HepG2 (cell line): ENCODE measurements at regions not wholly inside any gene's neighbourhood (a gene's known extent, or its start where the extent isn't known, plus 50 kb on each side); places are given as distances from the start of the nearest gene placed in this dataset.

Experiments used
- CBX5 ChIP-seq: sonication (generic); formaldehyde crosslinking; IDR thresholded peaks from 2 replicates; pipeline ENCODE4 v1.4.0; 2020; ENCODE audit warnings: missing genetic modification reagents, borderline replicate concordance
- FOXK2 ChIP-seq: fragments of 450-650 bp; IDR thresholded peaks from 2 replicates; pipeline ENCODE4 v1.6.1; 2016
- GFI1 ChIP-seq: sonication (generic); formaldehyde crosslinking; IDR thresholded peaks from 2 replicates; pipeline ENCODE4 v1.5.0; 2020; ENCODE audit warnings: missing genetic modification reagents, mild to moderate bottlenecking, borderline replicate concordance
- HMG20B ChIP-seq: conservative IDR thresholded peaks from 2 replicates; pipeline ENCODE4 v1.6.1; 2016; ENCODE audit warnings: missing genetic modification reagents, missing compliant biosample characterization
- NFATC3 ChIP-seq: sonication (generic); formaldehyde crosslinking; IDR thresholded peaks from 2 replicates; pipeline ENCODE4 v1.5.1; 2020; ENCODE audit warnings: mild to moderate bottlenecking, missing genetic modification reagents
- NR2F6 ChIP-seq, 2 experiments: IDR thresholded peaks; 2 replicates each; pipeline ENCODE4 v1.6.1; 2016; ENCODE audit warnings: antibody characterized with exemption in 1 of 2, mild to moderate bottlenecking in 1 of 2
- TOE1 ChIP-seq: sonication (generic); formaldehyde crosslinking; IDR thresholded peaks from 2 replicates; pipeline ENCODE4 v1.4.0; 2020; ENCODE audit warnings: mild to moderate bottlenecking, missing genetic modification reagents
- ZFY ChIP-seq: sonication (generic); formaldehyde crosslinking; IDR thresholded peaks from 2 replicates; pipeline ENCODE4 v1.4.0; 2020; ENCODE audit warnings: missing genetic modification reagents
- ZNF124 ChIP-seq: sonication (generic); formaldehyde crosslinking; IDR thresholded peaks from 2 replicates; pipeline ENCODE4 v1.4.0; 2020; ENCODE audit warnings: missing genetic modification reagents
- ZNF317 ChIP-seq: sonication (generic); formaldehyde crosslinking; IDR thresholded peaks from 2 replicates; pipeline ENCODE4 v1.5.0; 2020; ENCODE audit warnings: mild to moderate bottlenecking, missing genetic modification reagents
- ZNF768 ChIP-seq: sonication (generic); formaldehyde crosslinking; IDR thresholded peaks from 2 replicates; pipeline ENCODE4 v1.4.0; 2020; ENCODE audit warnings: missing genetic modification reagents
- ZSCAN29 ChIP-seq: sonication (generic); formaldehyde crosslinking; conservative IDR thresholded peaks from 2 replicates; pipeline ENCODE4 v1.4.0; 2020; ENCODE audit warnings: mild to moderate bottlenecking, missing genetic modification reagents
- TF ChIP-seq, protein P1 (sequence below): sonication (generic); formaldehyde crosslinking; IDR thresholded peaks from 2 replicates; pipeline ENCODE4 v1.9.0; 2021; ENCODE audit warnings: missing genetic modification reagents, mild to moderate bottlenecking, borderline replicate concordance
- TF ChIP-seq, protein P2 (sequence below): sonication (generic); formaldehyde crosslinking; IDR thresholded peaks from 2 replicates; pipeline ENCODE4 v1.4.0; 2020; ENCODE audit warnings: mild to moderate bottlenecking, missing genetic modification reagents
- TF ChIP-seq, protein P3 (sequence below), 2 experiments: sonication (generic) in 1 of 2; formaldehyde crosslinking in 1 of 2; IDR thresholded peaks; 2 replicates each; pipeline versions ENCODE4 v1.5.1 to v1.6.1; 2011 to 2020; ENCODE audit warnings: borderline replicate concordance in 1 of 2, low read depth in 1 of 2, low read length in 1 of 2, mild to moderate bottlenecking in 1 of 2, missing genetic modification reagents in 1 of 2, moderate library complexity in 1 of 2
- TF ChIP-seq, protein P4 (sequence below): sonication (generic); formaldehyde crosslinking; IDR thresholded peaks from 2 replicates; pipeline ENCODE4 v1.4.0; 2020; ENCODE audit warnings: low read depth, mild to moderate bottlenecking, missing genetic modification reagents
- TF ChIP-seq, protein P5 (sequence below): sonication (generic); formaldehyde crosslinking; IDR thresholded peaks from 2 replicates; pipeline ENCODE4 v1.8.0; 2022; ENCODE audit warnings: missing genetic modification reagents, mild to moderate bottlenecking, inconsistent platforms, borderline replicate concordance
- TF ChIP-seq, protein P6 (sequence below): sonication (generic); formaldehyde crosslinking; IDR thresholded peaks from 2 replicates; pipeline ENCODE4 v1.4.0; 2020; ENCODE audit warnings: missing genetic modification reagents, mild to moderate bottlenecking, borderline replicate concordance

DNA sequence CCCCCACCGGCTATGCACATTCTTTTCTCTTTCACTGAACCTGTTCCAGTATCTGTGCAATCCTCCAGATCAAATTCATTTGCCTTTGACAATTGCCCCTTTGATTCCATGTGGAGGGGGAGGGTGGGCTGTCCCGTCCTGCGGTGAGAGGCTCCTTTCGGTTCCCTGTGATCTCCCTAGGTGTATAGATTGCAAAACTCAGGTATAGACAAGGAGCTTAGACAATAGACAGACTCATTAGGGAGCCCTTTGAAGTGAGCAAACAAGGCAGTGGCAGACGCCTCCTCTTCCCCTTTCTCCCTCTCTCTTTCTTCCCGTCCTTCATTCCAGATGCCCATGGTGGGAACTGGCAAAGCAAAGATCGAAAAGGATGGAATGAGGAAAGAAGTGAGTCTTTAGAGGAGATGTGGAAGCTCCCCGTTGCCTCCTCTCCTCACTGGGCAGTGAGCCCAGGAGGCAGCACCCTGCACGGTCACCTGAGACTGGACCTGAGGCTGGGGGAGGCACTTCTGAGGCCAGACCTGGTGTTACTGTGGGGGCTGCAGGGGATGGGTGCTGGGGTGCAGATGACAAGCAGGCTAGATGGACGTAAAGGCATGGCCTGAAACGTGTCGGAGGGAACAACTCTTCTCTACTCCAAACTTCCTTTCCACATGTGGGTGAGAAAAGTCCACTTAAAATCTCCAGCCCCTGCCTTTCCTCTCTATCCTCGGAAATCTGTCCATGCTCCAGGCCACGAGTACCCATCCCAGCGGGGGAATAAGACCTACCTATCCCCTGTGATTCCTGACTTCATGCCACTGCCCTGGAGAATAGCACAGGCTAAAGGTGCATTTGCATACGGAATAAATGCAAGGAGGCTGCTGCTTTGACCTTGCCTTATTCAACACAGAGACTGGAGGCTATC is 256.6 kb upstream of the FOXQ1 start (continued):
- TF ChIP-seq FOXK2 (peak; percentile 37; the same call in 1 of the 2 replicates), TOE1 (CRISPR knock-in tag) (no peak), ZNF317 (CRISPR knock-in tag) (peak; percentile 79; the same call in 1 of the 2 replicates), NR2F6 (IDR thresholded peaks at IDR 0.05) (peak; percentile 92), NR2F6 (CRISPR knock-in tag; IDR thresholded peaks at IDR 0.05) (peak; percentile 86), NFATC3 (no peak), ZFY (peak; percentile 41; the same call in 1 of the 2 replicates), ZNF124 (CRISPR knock-in tag) (no peak; the same call in 1 of the 2 replicates), GFI1 (CRISPR knock-in tag) (peak; percentile 94), ZSCAN29 (peak; percentile 90; the same call in 1 of the 2 replicates), CBX5 (CRISPR knock-in tag) (peak; percentile 98), ZNF768 (peak; percentile 69; the same call in 1 of the 2 replicates), HMG20B (CRISPR knock-in tag) (peak; percentile 94; the same call in 1 of the 2 replicates)
- TF ChIP-seq, protein P1, sequence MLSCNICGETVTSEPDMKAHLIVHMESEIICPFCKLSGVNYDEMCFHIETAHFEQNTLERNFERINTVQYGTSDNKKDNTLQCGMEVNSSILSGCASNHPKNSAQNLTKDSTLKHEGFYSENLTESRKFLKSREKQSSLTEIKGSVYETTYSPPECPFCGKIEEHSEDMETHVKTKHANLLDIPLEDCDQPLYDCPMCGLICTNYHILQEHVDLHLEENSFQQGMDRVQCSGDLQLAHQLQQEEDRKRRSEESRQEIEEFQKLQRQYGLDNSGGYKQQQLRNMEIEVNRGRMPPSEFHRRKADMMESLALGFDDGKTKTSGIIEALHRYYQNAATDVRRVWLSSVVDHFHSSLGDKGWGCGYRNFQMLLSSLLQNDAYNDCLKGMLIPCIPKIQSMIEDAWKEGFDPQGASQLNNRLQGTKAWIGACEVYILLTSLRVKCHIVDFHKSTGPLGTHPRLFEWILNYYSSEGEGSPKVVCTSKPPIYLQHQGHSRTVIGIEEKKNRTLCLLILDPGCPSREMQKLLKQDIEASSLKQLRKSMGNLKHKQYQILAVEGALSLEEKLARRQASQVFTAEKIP (CRISPR knock-in tag): no peak
- TF ChIP-seq, protein P2, sequence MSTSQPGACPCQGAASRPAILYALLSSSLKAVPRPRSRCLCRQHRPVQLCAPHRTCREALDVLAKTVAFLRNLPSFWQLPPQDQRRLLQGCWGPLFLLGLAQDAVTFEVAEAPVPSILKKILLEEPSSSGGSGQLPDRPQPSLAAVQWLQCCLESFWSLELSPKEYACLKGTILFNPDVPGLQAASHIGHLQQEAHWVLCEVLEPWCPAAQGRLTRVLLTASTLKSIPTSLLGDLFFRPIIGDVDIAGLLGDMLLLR (CRISPR knock-in tag): peak; percentile 81
- TF ChIP-seq, protein P3, sequence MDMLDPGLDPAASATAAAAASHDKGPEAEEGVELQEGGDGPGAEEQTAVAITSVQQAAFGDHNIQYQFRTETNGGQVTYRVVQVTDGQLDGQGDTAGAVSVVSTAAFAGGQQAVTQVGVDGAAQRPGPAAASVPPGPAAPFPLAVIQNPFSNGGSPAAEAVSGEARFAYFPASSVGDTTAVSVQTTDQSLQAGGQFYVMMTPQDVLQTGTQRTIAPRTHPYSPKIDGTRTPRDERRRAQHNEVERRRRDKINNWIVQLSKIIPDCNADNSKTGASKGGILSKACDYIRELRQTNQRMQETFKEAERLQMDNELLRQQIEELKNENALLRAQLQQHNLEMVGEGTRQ (IDR thresholded peaks at IDR 0.05; ENCODE audit: low read depth, low read length): no peak
- TF ChIP-seq, protein P3 (CRISPR knock-in tag; IDR thresholded peaks at IDR 0.05; ENCODE audit: borderline replicate concordance): no peak
- TF ChIP-seq, protein P4, sequence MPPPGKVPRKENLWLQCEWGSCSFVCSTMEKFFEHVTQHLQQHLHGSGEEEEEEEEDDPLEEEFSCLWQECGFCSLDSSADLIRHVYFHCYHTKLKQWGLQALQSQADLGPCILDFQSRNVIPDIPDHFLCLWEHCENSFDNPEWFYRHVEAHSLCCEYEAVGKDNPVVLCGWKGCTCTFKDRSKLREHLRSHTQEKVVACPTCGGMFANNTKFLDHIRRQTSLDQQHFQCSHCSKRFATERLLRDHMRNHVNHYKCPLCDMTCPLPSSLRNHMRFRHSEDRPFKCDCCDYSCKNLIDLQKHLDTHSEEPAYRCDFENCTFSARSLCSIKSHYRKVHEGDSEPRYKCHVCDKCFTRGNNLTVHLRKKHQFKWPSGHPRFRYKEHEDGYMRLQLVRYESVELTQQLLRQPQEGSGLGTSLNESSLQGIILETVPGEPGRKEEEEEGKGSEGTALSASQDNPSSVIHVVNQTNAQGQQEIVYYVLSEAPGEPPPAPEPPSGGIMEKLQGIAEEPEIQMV (CRISPR knock-in tag): no peak
- TF ChIP-seq, protein P5, sequence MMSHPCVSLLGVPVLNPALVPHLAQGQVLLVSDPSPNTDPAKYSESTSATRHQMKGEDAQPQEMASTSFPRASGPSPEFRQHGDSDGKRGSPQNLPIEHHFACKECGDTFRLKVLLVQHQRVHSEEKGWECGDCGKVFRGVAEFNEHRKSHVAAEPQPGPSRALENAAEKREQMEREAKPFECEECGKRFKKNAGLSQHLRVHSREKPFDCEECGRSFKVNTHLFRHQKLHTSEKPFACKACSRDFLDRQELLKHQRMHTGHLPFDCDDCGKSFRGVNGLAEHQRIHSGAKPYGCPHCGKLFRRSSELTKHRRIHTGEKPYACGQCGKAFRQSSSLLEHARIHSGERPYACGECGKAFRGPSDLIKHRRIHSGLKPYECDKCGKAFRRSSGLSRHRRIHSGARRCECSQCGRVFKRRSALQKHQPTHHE (CRISPR knock-in tag): peak; percentile 87; the same call in 1 of the 2 replicates
- TF ChIP-seq, protein P6, sequence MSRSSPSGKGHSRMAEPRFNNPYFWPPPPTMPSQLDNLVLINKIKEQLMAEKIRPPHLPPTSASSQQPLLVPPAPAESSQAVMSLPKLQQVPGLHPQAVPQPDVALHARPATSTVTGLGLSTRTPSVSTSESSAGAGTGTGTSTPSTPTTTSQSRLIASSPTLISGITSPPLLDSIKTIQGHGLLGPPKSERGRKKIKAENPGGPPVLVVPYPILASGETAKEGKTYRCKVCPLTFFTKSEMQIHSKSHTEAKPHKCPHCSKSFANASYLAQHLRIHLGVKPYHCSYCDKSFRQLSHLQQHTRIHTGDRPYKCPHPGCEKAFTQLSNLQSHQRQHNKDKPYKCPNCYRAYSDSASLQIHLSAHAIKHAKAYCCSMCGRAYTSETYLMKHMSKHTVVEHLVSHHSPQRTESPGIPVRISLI: peak; percentile 81; the same call in 1 of the 2 replicates
